ENCODE measurements at regions not wholly inside any gene's neighbourhood (a gene's known extent, or its start where the extent isn't known, plus 50 kb on each side); places are given as distances from the start of the nearest gene placed in this dataset.

GRCh38 chr5:98578438-98578837 is 195.0 kb upstream of the RGMB start:
- no peak for TF ChIP-seq NFRKB (IDR thresholded peaks at IDR 0.05)
- TF ChIP-seq BHLHE40 (IDR thresholded peaks at IDR 0.05; ENCODE audit: borderline replicate concordance): no peak
- no peak for TF ChIP-seq SP1 (IDR thresholded peaks at IDR 0.05)
